Activated CD8-positive, alpha-beta memory T cell treated with anti-CD3 and anti-CD28 coated beads, Interleukin-2, amount 10 ng/mL, durations not matched to agents 7 days and 5 days (primary cell): ENCODE measurements at regions not wholly inside any gene's neighbourhood (a gene's known extent, or its start where the extent isn't known, plus 50 kb on each side); places are given as distances from the start of the nearest gene placed in this dataset.
A peak's percentile ranks its signal among the peaks of the same experiment; 100 is the strongest.
"Not testable (repeated sequence)": the region's sequence is repeated elsewhere in the genome, so short reads cannot be mapped to it uniquely, and the experiment has no call there.

Experiments
- ATAC-seq: fragments of 150-1000 bp; cut with Tn5 transposase; one replicate; pipeline ENCODE4 v1.10.0; 2021; ENCODE audit warnings: moderate library complexity
- CTCF ChIA-PET: fragments of 350-600 bp; sonication (Branson Sonifier 250); formaldehyde crosslinking; loops from one replicate; lab custom pipeline; 2021; ENCODE audit warnings: antibody characterized with exemption; lab: Charles Lee
- DNase-seq: peaks from one replicate; pipeline ENCODE4 v3.0.0-alpha.2; 2020
- H3K27ac Mint-ChIP-seq: one replicate; pipeline ENCODE4 v1.8.0; 2021; ENCODE audit warnings: mild to moderate bottlenecking, mixed read lengths
- H3K27me3 Mint-ChIP-seq: one replicate; pipeline ENCODE4 v1.8.0; 2021; ENCODE audit warnings: mixed read lengths
- H3K36me3 Mint-ChIP-seq: one replicate; pipeline ENCODE4 v1.8.0; 2021; ENCODE audit warnings: mild to moderate bottlenecking, mixed read lengths
- H3K4me1 Mint-ChIP-seq: one replicate; pipeline ENCODE4 v1.8.0; 2021; ENCODE audit warnings: mixed read lengths
- H3K4me3 Mint-ChIP-seq: one replicate; pipeline ENCODE4 v1.8.0; 2021; ENCODE audit warnings: mild to moderate bottlenecking, moderate library complexity, mixed read lengths
- H3K9me3 Mint-ChIP-seq: one replicate; pipeline ENCODE4 v1.8.0; 2022; ENCODE audit warnings: low read depth, mixed read lengths

DNA sequence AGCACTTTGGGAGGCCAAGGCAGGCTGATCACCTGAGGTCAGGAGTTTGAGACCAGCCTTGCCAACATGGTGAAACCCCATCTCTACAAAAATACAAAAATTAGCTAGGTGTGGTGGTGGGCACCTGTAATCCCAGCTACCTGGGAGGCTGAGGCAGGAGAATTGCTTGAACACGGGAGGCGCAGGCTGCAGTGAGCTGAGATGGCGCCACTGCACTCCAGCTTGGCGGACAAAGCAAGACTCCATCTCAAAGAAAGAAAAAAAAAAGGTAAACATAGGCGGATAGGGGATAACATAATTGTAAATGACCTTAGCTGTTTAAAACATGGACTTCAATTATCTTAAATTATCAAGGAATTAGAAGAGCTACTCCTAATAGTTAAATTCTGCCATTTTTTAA lies 189.3 kb upstream of the ZNF184 start:
- H3K9me3 Mint-ChIP-seq, DNase-seq, H3K4me1 Mint-ChIP-seq, H3K4me3 Mint-ChIP-seq, H3K36me3 Mint-ChIP-seq, ATAC-seq, H3K27ac Mint-ChIP-seq: not testable (repeated sequence)
- CTCF ChIA-PET = interaction anchor here (0.5 kb wide), 1 partner anchor 432 kb away, joined by 4 read pairs; no protein-coding TSS in a partner anchor
- peaks cover 29% of the 10 kb centered on the region for H3K27me3 Mint-ChIP-seq

DNA sequence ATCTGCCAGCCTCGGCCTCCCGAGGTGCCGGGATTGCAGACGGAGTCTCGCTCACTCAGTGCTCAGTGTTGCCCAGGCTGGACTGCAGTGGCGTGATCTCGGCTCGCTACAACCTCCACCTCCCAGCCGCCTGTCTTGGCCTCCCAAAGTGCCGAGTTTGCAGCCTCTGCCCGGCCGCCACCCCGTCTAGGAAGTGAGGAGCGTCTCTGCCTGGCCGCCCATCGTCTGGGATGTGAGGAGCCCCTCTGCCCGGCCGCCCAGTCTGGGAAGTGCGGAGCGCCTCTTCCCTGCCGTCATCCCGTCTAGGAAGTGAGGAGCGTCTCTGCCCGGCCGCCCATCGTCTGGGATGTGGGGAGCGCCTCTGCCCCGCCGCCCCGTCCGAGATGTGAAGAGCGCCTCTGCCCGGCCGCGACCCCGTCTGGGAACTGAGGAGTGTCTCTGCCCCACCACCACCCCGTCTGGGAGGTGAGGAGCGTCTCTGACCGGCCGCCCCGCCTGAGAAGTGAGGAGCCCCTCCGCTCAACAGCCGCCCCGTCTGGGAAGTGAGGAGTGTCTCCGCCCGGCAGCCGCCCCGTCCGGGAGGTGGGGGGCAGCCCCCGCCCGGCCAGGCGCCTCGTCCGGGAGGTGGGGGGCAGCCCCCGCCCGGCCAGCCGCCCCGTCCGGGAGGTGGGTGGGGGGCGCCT lies 180.4 kb upstream of the ZNF184 start:
- ATAC-seq, H3K27ac Mint-ChIP-seq, H3K4me1 Mint-ChIP-seq, CTCF ChIA-PET, H3K9me3 Mint-ChIP-seq, DNase-seq, H3K36me3 Mint-ChIP-seq, H3K4me3 Mint-ChIP-seq: not testable (repeated sequence)
- H3K27me3 Mint-ChIP-seq = peaks cover 35% of the 10 kb centered on the region

DNA sequence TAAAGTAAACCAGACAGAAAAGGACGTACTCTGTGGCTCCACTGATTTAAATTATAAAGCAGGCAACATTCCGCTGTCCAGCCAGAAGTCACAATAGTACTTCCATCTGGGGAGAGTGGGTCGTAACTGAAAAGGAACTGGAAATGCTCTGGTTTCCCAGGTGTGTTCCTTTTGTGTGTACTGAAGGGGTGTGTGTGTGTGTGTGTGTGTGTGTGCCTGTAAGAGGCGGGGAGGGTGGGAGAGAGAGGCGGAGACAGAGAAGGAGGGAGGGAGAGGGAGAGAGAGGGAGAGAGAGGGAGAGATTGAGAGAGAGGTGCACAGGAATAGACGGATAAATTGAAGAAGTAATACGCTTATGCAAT lies 178.4 kb upstream of the ZNF184 start:
- ATAC-seq = no peak
- peaks cover 35% of the 10 kb centered on the region for H3K27me3 Mint-ChIP-seq

DNA sequence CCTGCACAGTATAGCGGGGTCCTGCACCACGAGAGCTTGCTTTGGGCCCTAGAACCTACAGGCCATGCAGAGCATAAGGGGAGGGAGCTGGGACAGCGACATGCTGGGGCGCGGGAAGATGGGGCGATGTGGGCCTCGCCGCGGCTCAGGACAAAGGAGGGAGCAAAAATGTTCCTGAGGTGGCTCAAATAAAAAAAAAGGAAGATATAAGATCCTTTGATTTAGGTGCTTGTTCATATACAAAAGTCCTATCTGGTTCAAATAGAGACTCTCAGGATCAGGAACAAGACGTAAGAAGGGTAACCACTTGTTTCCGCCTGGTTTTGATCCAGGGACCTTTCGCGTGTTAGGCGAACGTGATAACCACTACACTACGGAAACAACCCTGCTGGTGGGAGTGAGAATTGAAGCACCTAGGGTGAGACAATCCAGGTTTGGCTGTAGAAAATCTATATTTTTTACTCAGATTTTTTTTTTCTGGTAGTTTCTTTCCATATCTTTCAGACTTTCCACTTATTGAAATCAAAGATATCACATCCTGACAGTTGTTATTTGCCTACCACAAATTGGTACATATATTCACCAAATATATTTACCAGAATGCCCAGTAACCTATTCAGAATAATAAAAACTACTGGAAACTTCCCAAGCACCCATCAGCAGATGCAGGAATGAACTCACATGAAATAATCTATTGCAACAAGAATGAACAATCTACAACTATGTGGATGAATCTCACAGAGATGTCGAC lies 177.9 kb upstream of the ZNF184 start:
- peak; percentile 57 for ATAC-seq
- peak; percentile 69 for DNase-seq
- H3K9me3 Mint-ChIP-seq = no peaks in the 10 kb centered on the region
- no peak overlapping the region for H3K4me3 Mint-ChIP-seq
- CTCF ChIA-PET = no interaction called here
- peaks cover 11% of the 10 kb centered on the region for H3K4me1 Mint-ChIP-seq
- no peak overlapping the region for H3K27ac Mint-ChIP-seq
- peaks cover 32% of the 10 kb centered on the region for H3K27me3 Mint-ChIP-seq
- no peaks in the 10 kb centered on the region for H3K36me3 Mint-ChIP-seq

More for the DNA sequence above, 178.4 kb upstream of the ZNF184 start:
- Mint-ChIP-seq H3K27ac (no peak overlapping the region), H3K4me1 (peaks cover 11% of the 10 kb centered on the region), H3K36me3 (no peaks in the 10 kb centered on the region), H3K4me3 (no peak overlapping the region), H3K9me3 (no peaks in the 10 kb centered on the region)
- DNase-seq = no peak
- CTCF ChIA-PET = no interaction called here

DNA sequence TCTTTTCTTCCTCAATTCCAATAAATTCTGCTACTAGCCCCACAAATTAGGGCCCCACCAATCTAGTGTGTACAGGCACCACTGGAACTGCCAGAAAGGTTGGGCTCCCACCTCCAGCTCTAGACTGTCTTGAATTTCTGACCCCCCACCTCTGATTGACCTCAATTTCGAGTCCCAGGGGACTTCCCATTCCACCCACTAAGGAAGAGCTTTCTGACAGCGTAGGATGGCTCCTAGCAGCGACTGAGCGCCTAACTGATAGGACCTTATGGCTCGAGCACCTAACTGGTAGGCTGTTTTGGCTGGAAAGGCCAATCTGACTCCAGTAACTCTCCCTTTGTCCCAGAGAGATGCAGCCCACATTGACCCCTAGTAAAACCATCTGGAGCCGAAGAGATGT lies 171.6 kb upstream of the ZNF184 start:
- no peak for DNase-seq
- H3K4me1 Mint-ChIP-seq = peaks cover 7% of the 10 kb centered on the region
- no peak for ATAC-seq
- CTCF ChIA-PET = no interaction called here
- H3K36me3 Mint-ChIP-seq = peaks cover 1% of the 10 kb centered on the region
- H3K27me3 Mint-ChIP-seq = peaks cover 37% of the 10 kb centered on the region
- H3K9me3 Mint-ChIP-seq = no peaks in the 10 kb centered on the region
- H3K4me3 Mint-ChIP-seq = no peak overlapping the region
- H3K27ac Mint-ChIP-seq = no peak overlapping the region

DNA sequence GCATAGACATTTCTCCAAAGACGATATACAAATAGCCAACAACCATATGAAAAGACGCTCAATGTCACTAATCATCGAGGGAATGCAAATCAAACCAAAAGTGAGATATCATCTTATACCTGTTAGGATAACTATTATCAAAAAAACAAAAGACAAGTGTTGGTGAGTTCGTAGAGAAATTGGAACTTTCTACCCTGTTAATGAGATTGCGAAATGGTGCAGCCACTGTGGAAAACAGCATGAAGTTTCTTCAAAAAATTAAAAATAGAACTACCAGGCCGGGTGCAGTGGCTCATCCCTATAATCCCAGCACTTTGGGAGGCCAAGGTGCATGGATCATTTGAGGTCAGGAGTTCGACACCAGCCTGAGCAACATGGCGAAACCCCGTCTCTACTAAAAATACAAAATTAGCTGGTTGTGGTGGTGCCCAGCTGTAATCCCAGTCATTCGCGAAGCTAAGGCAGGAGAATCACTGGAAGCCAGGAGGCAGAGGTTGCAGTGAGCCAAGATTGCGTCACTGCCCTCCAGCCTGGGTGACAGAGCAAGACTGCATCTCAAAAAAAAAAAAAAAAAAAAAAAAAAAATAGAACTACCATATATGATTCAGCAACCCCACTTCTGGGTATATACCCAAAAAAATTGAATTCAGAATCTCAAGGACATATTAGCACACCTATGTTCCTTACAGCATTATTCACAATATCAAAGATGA lies 170.0 kb upstream of the ZNF184 start:
- Mint-ChIP-seq H3K36me3 (peaks cover 1% of the 10 kb centered on the region), H3K27me3 (peaks cover 33% of the 10 kb centered on the region), H3K9me3 (peaks cover 1% of the 10 kb centered on the region), H3K4me3 (no peak overlapping the region), H3K4me1 (no peaks in the 10 kb centered on the region), H3K27ac (no peak overlapping the region)
- CTCF ChIA-PET = no interaction called here
- no peak for ATAC-seq
- DNase-seq = no peak

DNA sequence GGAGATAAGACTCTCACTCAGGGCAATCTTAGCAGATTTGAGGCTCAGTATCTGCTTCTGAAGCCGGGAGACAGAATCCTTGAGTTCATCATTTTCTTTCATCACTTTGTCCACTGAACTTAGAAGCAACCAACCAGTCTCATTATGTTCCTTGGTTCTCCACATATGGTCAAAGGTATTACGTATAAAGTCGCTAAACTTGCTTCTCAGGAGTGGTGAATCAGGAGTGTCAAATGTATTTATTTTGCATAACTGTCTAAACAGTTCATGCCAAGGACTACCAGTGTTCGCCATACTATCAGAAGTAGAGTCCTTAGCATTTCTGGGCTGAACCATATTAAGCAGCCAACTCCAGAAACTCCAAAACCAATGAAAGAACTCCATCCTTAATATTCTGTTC lies 163.0 kb upstream of the ZNF184 start:
- ATAC-seq, DNase-seq, H3K4me3 Mint-ChIP-seq, H3K27ac Mint-ChIP-seq, H3K9me3 Mint-ChIP-seq, CTCF ChIA-PET, H3K4me1 Mint-ChIP-seq, H3K36me3 Mint-ChIP-seq: not testable (repeated sequence)
- peaks cover 55% of the 10 kb centered on the region for H3K27me3 Mint-ChIP-seq

DNA sequence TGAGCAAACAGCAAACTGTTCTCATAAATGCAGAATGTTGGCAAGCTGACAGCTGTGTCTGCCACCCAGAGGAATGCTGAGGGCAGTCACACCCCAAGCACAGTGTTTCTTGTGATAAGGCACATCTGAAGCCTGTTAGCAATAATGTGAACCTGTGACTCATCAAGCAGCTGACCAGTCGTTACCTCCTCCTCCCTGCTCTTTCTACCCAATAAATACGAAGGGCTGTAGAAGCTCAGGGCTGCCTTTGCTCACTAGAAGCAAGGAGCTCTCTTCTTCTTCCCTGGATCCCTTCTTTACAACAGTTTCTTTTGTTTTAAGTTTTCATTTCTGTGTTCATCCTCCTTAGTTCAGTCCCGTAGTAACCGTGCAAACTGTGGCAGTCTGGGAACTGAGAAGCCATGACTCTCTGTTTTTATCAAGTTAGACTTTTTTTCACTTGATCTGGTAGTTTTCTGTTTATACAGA lies 160.3 kb upstream of the ZNF184 start:
- H3K27me3 Mint-ChIP-seq = peaks cover 68% of the 10 kb centered on the region
- H3K4me3 Mint-ChIP-seq, DNase-seq, H3K36me3 Mint-ChIP-seq, H3K27ac Mint-ChIP-seq, ATAC-seq, CTCF ChIA-PET, H3K9me3 Mint-ChIP-seq: not testable (repeated sequence)
- peaks cover 10% of the 10 kb centered on the region for H3K4me1 Mint-ChIP-seq

DNA sequence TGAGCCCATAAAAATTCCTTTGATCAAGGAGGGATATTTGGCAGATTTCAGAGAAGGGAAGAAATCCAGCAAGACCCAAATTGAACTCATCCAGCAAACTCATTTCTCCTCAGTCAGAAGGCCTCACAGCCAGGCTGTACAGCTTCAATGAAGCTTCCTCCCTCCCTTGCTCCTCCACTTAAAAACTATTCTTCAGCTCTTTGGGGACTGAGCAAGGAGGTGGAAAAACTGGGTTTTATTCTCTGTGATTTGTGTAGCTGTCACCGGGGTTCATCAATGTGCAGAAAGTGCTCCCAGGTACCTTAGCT lies 158.7 kb upstream of the ZNF184 start:
- Mint-ChIP-seq H3K27ac (no peak overlapping the region), H3K9me3 (peaks cover 4% of the 10 kb centered on the region), H3K4me1 (peaks cover 10% of the 10 kb centered on the region), H3K36me3 (no peaks in the 10 kb centered on the region), H3K27me3 (peaks cover 75% of the 10 kb centered on the region), H3K4me3 (no peak overlapping the region)
- CTCF ChIA-PET = interaction anchor here (2.5 kb wide), 1 partner anchor 22 kb away, joined by 7 read pairs; no protein-coding TSS in a partner anchor
- ATAC-seq (no peak), DNase-seq (no peak)

DNA sequence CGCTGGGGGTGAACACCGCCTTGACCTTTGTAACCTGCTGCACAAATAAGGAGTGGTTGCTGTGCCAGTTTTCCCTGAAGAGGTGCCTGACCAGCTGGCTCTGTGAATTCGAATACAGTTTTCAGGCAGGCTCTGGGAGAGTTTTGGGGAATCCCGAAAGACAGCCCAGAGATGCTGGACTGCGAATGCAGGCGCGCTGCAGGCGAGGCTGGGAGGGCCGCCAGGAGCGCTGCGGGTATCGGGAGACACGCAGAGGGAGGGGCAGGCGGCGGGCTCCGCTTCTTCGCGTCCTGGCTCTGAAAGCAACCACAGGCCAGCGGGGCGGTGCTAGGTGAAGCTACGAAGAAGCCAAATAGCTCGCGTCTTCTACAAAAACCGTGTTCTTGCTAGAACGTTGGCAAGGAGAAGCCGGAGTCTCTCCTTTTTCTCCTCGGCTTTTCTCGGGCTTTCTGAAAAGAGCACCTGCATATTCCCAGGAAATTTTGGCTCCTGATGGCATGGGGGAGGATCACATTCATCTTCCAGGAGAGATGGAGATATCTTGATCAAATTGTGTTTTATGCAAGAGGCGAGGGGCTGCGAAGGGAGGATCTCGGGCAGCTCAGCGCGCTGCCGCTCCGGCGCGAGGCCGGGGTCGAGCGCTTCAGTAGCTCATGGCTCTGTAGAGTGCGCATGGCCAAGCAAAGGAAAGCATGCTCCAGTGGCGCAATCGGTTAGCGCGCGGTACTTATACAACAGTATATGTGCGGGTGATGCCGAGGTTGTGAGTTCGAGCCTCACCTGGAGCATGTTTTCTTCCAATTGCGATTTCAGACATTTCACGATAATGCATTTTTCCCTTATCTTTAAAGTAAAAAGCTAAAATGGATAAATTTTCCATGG lies 158.1 kb upstream of the ZNF184 start:
- Mint-ChIP-seq H3K27ac (peak overlapping the region; percentile 42), H3K4me3 (peak overlapping the region; percentile 70), H3K4me1 (peaks cover 10% of the 10 kb centered on the region), H3K36me3 (no peaks in the 10 kb centered on the region), H3K9me3 (peaks cover 4% of the 10 kb centered on the region), H3K27me3 (peaks cover 75% of the 10 kb centered on the region)
- ATAC-seq (peak; percentile 65), DNase-seq (peak; percentile 60)
- CTCF ChIA-PET = interaction anchor here (0.6 to 2.5 kb wide), 2 partner anchors 17 to 22 kb away, joined by 3 to 7 read pairs; no protein-coding TSS in a partner anchor

DNA sequence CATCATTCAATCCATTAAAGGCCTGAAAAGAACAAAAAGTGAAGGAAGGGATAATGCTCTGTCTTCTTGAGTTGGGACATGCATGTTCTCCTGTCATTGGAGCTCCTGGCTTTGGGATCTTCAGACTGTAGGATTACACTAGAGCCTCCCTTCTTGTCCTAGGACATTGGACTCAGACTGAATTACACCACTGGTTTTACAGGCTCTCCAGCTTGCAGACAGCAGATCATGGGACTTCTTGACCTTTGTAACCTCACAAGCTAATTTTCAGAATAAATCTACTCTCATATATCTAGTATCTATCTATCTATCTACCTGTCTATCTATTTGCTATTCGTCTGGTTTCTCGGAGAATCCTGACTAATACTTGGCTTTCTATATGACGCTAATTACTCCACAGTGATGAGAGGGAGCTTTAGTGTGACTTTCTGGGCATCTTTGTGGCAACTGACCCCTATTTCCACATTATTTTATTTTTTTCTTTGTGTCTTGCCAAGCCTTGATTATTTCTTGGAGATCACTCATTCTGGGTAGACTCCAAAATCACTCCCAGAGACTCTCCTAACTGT lies 151.9 kb upstream of the ZNF184 start:
- H3K4me3 Mint-ChIP-seq = no peak overlapping the region

DNA sequence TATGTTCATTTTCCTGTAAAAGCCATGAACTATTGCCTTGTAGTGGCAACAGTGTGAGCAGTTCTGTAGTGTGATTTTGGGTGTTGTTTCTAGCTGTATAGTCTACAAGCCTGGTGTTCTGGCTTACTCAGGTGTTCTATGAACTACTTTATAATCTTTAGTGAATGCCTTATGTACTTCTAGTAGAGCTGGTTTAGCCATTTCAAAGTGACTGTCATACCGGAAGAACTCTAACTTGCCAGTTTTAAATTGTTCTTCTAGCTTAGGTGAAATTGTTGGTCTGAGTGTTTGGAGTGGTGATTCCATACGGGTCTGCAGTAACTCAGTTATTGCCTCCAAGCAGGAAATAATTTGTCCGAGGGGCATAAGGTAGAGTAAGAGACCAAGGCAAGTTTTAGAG lies 150.2 kb upstream of the ZNF184 start:
- Mint-ChIP-seq H3K4me1 (peaks cover under 1% of the 10 kb centered on the region), H3K9me3 (no peaks in the 10 kb centered on the region), H3K36me3 (no peaks in the 10 kb centered on the region), H3K4me3 (no peak overlapping the region), H3K27me3 (peaks cover 67% of the 10 kb centered on the region), H3K27ac (no peak overlapping the region)
- ATAC-seq (no peak), DNase-seq (no peak)
- CTCF ChIA-PET = interaction anchor here (1.2 to 2.6 kb wide), 2 partner anchors 14 to 129 kb away, joined by 4 to 7 read pairs; no protein-coding TSS in a partner anchor

More for the DNA sequence above, 151.9 kb upstream of the ZNF184 start:
- Mint-ChIP-seq H3K36me3 (no peaks in the 10 kb centered on the region), H3K4me1 (no peaks in the 10 kb centered on the region), H3K9me3 (no peaks in the 10 kb centered on the region), H3K27ac (no peak overlapping the region), H3K27me3 (peaks cover 67% of the 10 kb centered on the region)
- DNase-seq = no peak
- CTCF ChIA-PET = no interaction called here
- ATAC-seq = no peak
